Right hindlimb (tissue), 1 donor: ENCODE measurements at regions not wholly inside any gene's neighbourhood (a gene's known extent, or its start where the extent isn't known, plus 50 kb on each side); places are given as distances from the start of the nearest gene placed in this dataset.

Experiments
- DNase-seq: peaks from one replicate; pipeline ENCODE4 v3.0.0-alpha.2; 2018

- DNase-seq = no peak
These were observed 961.8 kb upstream of the TENM3 start for GRCh38 chr4:181281451-181281850.

GRCh38 chr4:181289198-181289597, 954.0 kb upstream of the TENM3 start:
- no peak for DNase-seq

- DNase-seq = no peak
These were observed 951.6 kb upstream of the TENM3 start for GRCh38 chr4:181291615-181292014.

- no peak for DNase-seq
These were observed 950.2 kb upstream of the TENM3 start for GRCh38 chr4:181293014-181293413.

GRCh38 chr4:181293541-181293940, 949.7 kb upstream of the TENM3 start:
- DNase-seq = no peak

GRCh38 chr4:181294421-181294820, 948.8 kb upstream of the TENM3 start:
- no peak for DNase-seq

- DNase-seq = no peak
These were observed 941.2 kb upstream of the TENM3 start for GRCh38 chr4:181301735-181302710.

GRCh38 chr4:181307824-181308223, 935.4 kb upstream of the TENM3 start:
- no peak for DNase-seq

GRCh38 chr4:181308476-181309312, 934.5 kb upstream of the TENM3 start:
- DNase-seq = no peak

GRCh38 chr4:181312066-181312465, 931.1 kb upstream of the TENM3 start:
- no peak for DNase-seq

GRCh38 chr4:181319629-181320028, 923.6 kb upstream of the TENM3 start:
- DNase-seq = no peak

- no peak for DNase-seq
These were observed 920.1 kb upstream of the TENM3 start for GRCh38 chr4:181323061-181323460.

GRCh38 chr4:181330654-181331201, 912.5 kb upstream of the TENM3 start:
- no peak for DNase-seq

- no peak for DNase-seq
These were observed 912.0 kb upstream of the TENM3 start for GRCh38 chr4:181331214-181331613.

GRCh38 chr4:181345931-181346330, 897.3 kb upstream of the TENM3 start:
- DNase-seq = no peak

- DNase-seq = no peak
These were observed 892.4 kb upstream of the TENM3 start for GRCh38 chr4:181350615-181351415.

- no peak for DNase-seq
These were observed 878.7 kb upstream of the TENM3 start for GRCh38 chr4:181364504-181364903.

GRCh38 chr4:181365671-181366070, 877.5 kb upstream of the TENM3 start:
- DNase-seq = no peak

GRCh38 chr4:181372014-181372413, 871.2 kb upstream of the TENM3 start:
- no peak for DNase-seq

GRCh38 chr4:181376058-181376457, 867.1 kb upstream of the TENM3 start:
- DNase-seq = no peak

GRCh38 chr4:181388061-181388460, 855.1 kb upstream of the TENM3 start:
- no peak for DNase-seq

GRCh38 chr4:181416966-181417365, 826.2 kb upstream of the TENM3 start:
- DNase-seq = no peak

- no peak for DNase-seq
These were observed 824.7 kb upstream of the TENM3 start for GRCh38 chr4:181418496-181418895.
